K562 (cell line): ENCODE measurements at regions not wholly inside any gene's neighbourhood (a gene's known extent, or its start where the extent isn't known, plus 50 kb on each side); places are given as distances from the start of the nearest gene placed in this dataset.

Experiments used
- ATAC-seq: fragments of 200-7000 bp; cut with Tn5 transposase; 3 replicates; pipeline ENCODE4 v1.9.1; 2020; ENCODE audit warnings: moderate library complexity
- BruUV-seq: library from RNA; stranded (reverse); fragments of 400-500 nt; replicated peaks from 2 replicates; lab custom pipeline; 2021; lab: Mats Ljungman, UMichigan
- CTCF ChIA-PET: fragments of 300-600 bp; formaldehyde crosslinking; extraction: SDS; loops from one replicate; lab custom pipeline; 2021; ENCODE audit warnings: low intra/inter-chr PET ratio; lab: Yijun Ruan, JAX
- POLR2A ChIA-PET: fragments of 300-600, 350-650 bp; sonication (Branson Sonifier 250); formaldehyde crosslinking; extraction: SDS; loops from one replicate; lab custom pipeline; 2021; ENCODE audit warnings: antibody characterized with exemption, inconsistent platforms; lab: Yijun Ruan, JAX
- DNase-seq, 4 experiments: peaks; one replicate each; pipeline versions ENCODE4 v3.0.0 to v3.0.0-alpha.2; 2011 to 2018; ENCODE audit warnings: low spot score in 3 of 4, mixed read lengths in 3 of 4; ENCODE audit errors: extremely low read depth in 1 of 4
- FAIRE-seq: peaks from 2 replicates; lab custom pipeline; 2011; peaks lifted over from hg19 to GRCh38; lab: Jason Lieb, UNC
- H2AFZ ChIP-seq: 2 replicates; pipeline ENCODE4 v1.6.0; 2011; ENCODE audit warnings: low read depth, low read length, control low read depth, inconsistent platforms
- H3K27ac ChIP-seq: fragments of 200-600 bp; 3 replicates; pipeline ENCODE4 v1.8.0; 2011; ENCODE audit warnings: low read depth, mild to moderate bottlenecking, control low read depth, inconsistent platforms, low read length, moderate library complexity, mixed read lengths; ENCODE audit errors: extremely low read depth
- H3K27me3 ChIP-seq, 2 experiments: fragments of 300-600 bp in 1 of 2; 2 replicates in 1 of 2; 3 replicates in 1 of 2; pipeline versions ENCODE4 v1.6.0 to v1.8.0; 2011; ENCODE audit warnings: inconsistent platforms in 2 of 2, low read length in 2 of 2, mild to moderate bottlenecking in 1 of 2, mixed read lengths in 1 of 2, moderate library complexity in 1 of 2; ENCODE audit not compliant: control insufficient read depth in 2 of 2, insufficient read depth in 2 of 2
- H3K36me3 ChIP-seq: fragments of 300-600 bp; 3 replicates; pipeline ENCODE4 v1.8.0; 2011; ENCODE audit warnings: mild to moderate bottlenecking, low read length, inconsistent platforms; ENCODE audit not compliant: control insufficient read depth, insufficient read depth
- H3K4me1 ChIP-seq, 2 experiments: fragments of 200-600 bp in 1 of 2; replicated peaks in 1 of 2; 2 replicates in 1 of 2; 3 replicates in 1 of 2; pipeline versions ENCODE4 v1.5.1 to v1.8.0; 2011; ENCODE audit warnings: inconsistent platforms in 2 of 2, low read length in 2 of 2, mild to moderate bottlenecking in 1 of 2, mixed read lengths in 1 of 2, moderate library complexity in 1 of 2; ENCODE audit not compliant: control insufficient read depth in 2 of 2, insufficient read depth in 2 of 2
- H3K4me2 ChIP-seq: 2 replicates; pipeline ENCODE4 v1.6.1; 2011; ENCODE audit warnings: low read length, control low read depth, inconsistent platforms, mixed read lengths; ENCODE audit not compliant: insufficient read depth
- H3K4me3 ChIP-seq: fragments of 200-600 bp; sonication (generic), shearing (Covaris generic); 2 replicates; pipeline ENCODE4 v1.5.1; 2016; ENCODE audit warnings: control low read depth, inconsistent platforms
- H3K79me2 ChIP-seq: fragments of 200-600 bp; 3 replicates; pipeline ENCODE4 v1.8.0; 2011; ENCODE audit warnings: low read length, inconsistent platforms; ENCODE audit not compliant: control insufficient read depth, insufficient read depth
- H3K9ac ChIP-seq, 2 experiments: 2 replicates each; pipeline versions ENCODE4 v1.6.0 to v1.6.1; 2011; ENCODE audit warnings: low read depth in 2 of 2, low read length in 2 of 2, control low read depth in 1 of 2, inconsistent platforms in 1 of 2, mild to moderate bottlenecking in 1 of 2, mixed read lengths in 1 of 2; ENCODE audit not compliant: insufficient read depth in 1 of 2
- H3K9me1 ChIP-seq: one replicate; pipeline ENCODE4 v1.6.0; 2011; ENCODE audit warnings: inconsistent platforms, mild to moderate bottlenecking, low read length, moderate library complexity; ENCODE audit not compliant: control insufficient read depth, insufficient read depth
- H3K9me3 ChIP-seq: replicated peaks from 2 replicates; pipeline ENCODE4 v1.5.1; 2011; ENCODE audit warnings: low read depth, low read length, inconsistent platforms; ENCODE audit not compliant: control insufficient read depth, insufficient read depth
- H4K20me1 ChIP-seq: replicated peaks from 2 replicates; pipeline ENCODE4 v1.6.1; 2011; ENCODE audit warnings: low read length, inconsistent platforms, mixed read lengths; ENCODE audit not compliant: control insufficient read depth, insufficient read depth
- BACH1 ChIP-seq: fragments of 200-800 bp; sonication (Bioruptor generic); IDR thresholded peaks from 2 replicates; pipeline ENCODE4 v1.6.1; 2016; ENCODE audit warnings: missing genetic modification characterization, missing compliant biosample characterization
- CBX2 ChIP-seq: fragments of 200-600 bp; sonication (generic); IDR thresholded peaks from one replicate; pipeline ENCODE4 v1.6.1; 2012; ENCODE audit warnings: mild to moderate bottlenecking, low read length, inconsistent platforms; ENCODE audit not compliant: insufficient read depth, poor library complexity, severe bottlenecking
- FOXJ2 ChIP-seq: fragments of 200-800 bp; sonication (Bioruptor generic); IDR thresholded peaks from 2 replicates; pipeline ENCODE4 v1.6.1; 2016; ENCODE audit warnings: missing genetic modification characterization, missing compliant biosample characterization
- GATAD2A ChIP-seq: fragments of 450-650 bp; IDR thresholded peaks from 2 replicates; pipeline ENCODE4 v1.6.1; 2017
- GTF2B ChIP-seq: IDR thresholded peaks from 2 replicates; pipeline ENCODE4 v1.6.1; 2011; ENCODE audit not compliant: insufficient read length; ENCODE audit errors: extremely low read depth
- GTF2F1 ChIP-seq: IDR thresholded peaks from 2 replicates; pipeline ENCODE4 v1.6.1; 2011; ENCODE audit warnings: low read depth, low read length, improper control_type of control experiment
- NEUROD1 ChIP-seq: fragments of 150-350 bp; IDR thresholded peaks from 2 replicates; pipeline ENCODE4 v1.6.1; 2014; ENCODE audit warnings: borderline replicate concordance, low read length, low read depth; ENCODE audit not compliant: partially characterized antibody
- RBM25 ChIP-seq: fragments of 200-400 bp; formaldehyde crosslinking; IDR thresholded peaks from 2 replicates; pipeline ENCODE4 v1.6.1; 2018; ENCODE audit warnings: low read length, low read depth, moderate library complexity; ENCODE audit not compliant: severe bottlenecking
- SAFB2 ChIP-seq: fragments of 200-400 bp; formaldehyde crosslinking; IDR thresholded peaks from 2 replicates; pipeline ENCODE4 v1.6.1; 2018; ENCODE audit warnings: borderline replicate concordance, low read length, low read depth, moderate library complexity; ENCODE audit not compliant: severe bottlenecking
- SMAD3 ChIP-seq: fragments of 450-650 bp; formaldehyde crosslinking; conservative IDR thresholded peaks from 2 replicates; pipeline ENCODE4 v1.4.0; 2020; ENCODE audit warnings: mild to moderate bottlenecking
- SMARCA5 ChIP-seq: fragments of 450-650 bp; IDR thresholded peaks from 2 replicates; pipeline ENCODE4 v1.6.1; 2016
- TAF9B ChIP-seq: fragments of 450-650 bp; IDR thresholded peaks from 2 replicates; pipeline ENCODE4 v1.6.1; 2018; ENCODE audit warnings: mild to moderate bottlenecking; ENCODE audit not compliant: partially characterized antibody
- USF2 ChIP-seq: sonication (generic); formaldehyde crosslinking; IDR thresholded peaks from 2 replicates; pipeline ENCODE4 v1.5.0; 2020; ENCODE audit warnings: missing genetic modification reagents
- XRCC4 ChIP-seq: IDR thresholded peaks from one replicate; pipeline ENCODE4 v1.6.1; 2011; ENCODE audit not compliant: insufficient read depth, insufficient read length; ENCODE audit errors: extremely low read depth
- ZBTB26 ChIP-seq: fragments of 450-650 bp; formaldehyde crosslinking; IDR thresholded peaks from 2 replicates; pipeline ENCODE4 v1.4.0; 2022; ENCODE audit warnings: missing genetic modification characterization
- ZFP36 ChIP-seq: fragments of 150-350 bp; IDR thresholded peaks from 2 replicates; pipeline ENCODE4 v1.6.1; 2018; ENCODE audit warnings: low read length, low read depth; ENCODE audit not compliant: partially characterized antibody
- WGBS: fragments of 100-300 bp; shearing (Covaris generic); methylation state at CpG from one replicate; pipeline ENCODE4 v1.1.6; 2016; ENCODE audit warnings: low coverage, mixed read lengths; ENCODE audit not compliant: insufficient coverage; ENCODE audit errors: missing lambda C conversion rate; 5-methylcytosine and 5-hydroxymethylcytosine counted together
- in situ Hi-C: fragments of 300-500 bp; cut with MboI; formaldehyde crosslinking; loops from 4 replicates; pipeline ENCODE4 v1.15.0; 2018; ENCODE audit warnings: inconsistent platforms, mixed read lengths
- intact Hi-C: fragments of 100-400 bp; cut with micrococcal nuclease; formaldehyde crosslinking; loops from 2 replicates; pipeline ENCODE4 v1.14.2; 2022

- intact Hi-C loops: no loop called here
- CTCF ChIA-PET: no interaction called here
- H3K4me1 ChIP-seq: no peaks in the 10 kb centered on the region
- 0% methylated on average over 2 of the region's 2 CpGs for WGBS
- no peak overlapping the region for H3K4me3 ChIP-seq
- no peak overlapping the region for H2AFZ ChIP-seq
- no peaks in the 10 kb centered on the region for H3K9me3 ChIP-seq
- H3K27ac ChIP-seq: no peak overlapping the region
- no peaks in the 10 kb centered on the region for H3K27me3 ChIP-seq
- POLR2A ChIA-PET: no interaction called here
- H4K20me1 ChIP-seq: no peaks in the 10 kb centered on the region
- no peaks in the 10 kb centered on the region for H3K79me2 ChIP-seq
- no peaks in the 10 kb centered on the region for H3K36me3 ChIP-seq
- H3K9ac ChIP-seq: no peak overlapping the region
- no peaks in the 10 kb centered on the region for H3K9me1 ChIP-seq
- no peak for TF ChIP-seq NEUROD1
- no peak for TF ChIP-seq RBM25
- TF ChIP-seq ZFP36: no peak
- no peak for TF ChIP-seq GATAD2A
- no peak for TF ChIP-seq ZBTB26 (CRISPR knock-in tag)
- no peak for TF ChIP-seq GTF2B
- no peak for TF ChIP-seq SMAD3 (CRISPR knock-in tag)
- TF ChIP-seq TAF9B: no peak
- TF ChIP-seq XRCC4: no peak
- no peak for TF ChIP-seq SMARCA5
- TF ChIP-seq CBX2: no peak
- no peak for TF ChIP-seq BACH1 (tag)
- TF ChIP-seq SAFB2: no peak
- TF ChIP-seq USF2 (CRISPR knock-in tag): no peak
- TF ChIP-seq GTF2F1: no peak
- no peak for TF ChIP-seq FOXJ2
- in situ Hi-C loops: no loop called here
- DNase-seq (no peak), FAIRE-seq (no peak), ATAC-seq (no peak)
- no TSS peak for BruUV-seq
- no peak overlapping the region for H3K4me2 ChIP-seq
Observed at GRCh38 chr3:137246491-137246890, 288.7 kb downstream of the IL20RB start.
